WTC11 (cell line): ENCODE measurements at regions not wholly inside any gene's neighbourhood (a gene's known extent, or its start where the extent isn't known, plus 50 kb on each side); places are given as distances from the start of the nearest gene placed in this dataset.

ENCODE experiments used
- ATAC-seq: fragments of 200-7000 bp; cut with Tn5 transposase; 2 replicates; pipeline ENCODE4 v1.10.0; 2021; ENCODE audit warnings: mild to moderate bottlenecking, moderate library complexity
- CTCF ChIA-PET: fragments of 300-600 bp; sonication (Branson Sonifier 250); formaldehyde crosslinking; loops from one replicate; lab custom pipeline; 2021; ENCODE audit warnings: antibody characterized with exemption; lab: Charles Lee
- POLR2A ChIA-PET: fragments of 350-600 bp; sonication (Branson Sonifier 250); formaldehyde crosslinking; loops from one replicate; lab custom pipeline; 2021; ENCODE audit warnings: antibody characterized with exemption; lab: Charles Lee
- DNase-seq: peaks from one replicate; pipeline ENCODE4 v3.0.0; 2021; ENCODE audit warnings: low spot score
- H3K27ac Mint-ChIP-seq: 2 replicates; pipeline ENCODE4 v1.8.0; 2021; ENCODE audit warnings: mixed read lengths
- H3K27me3 Mint-ChIP-seq: 2 replicates; pipeline ENCODE4 v1.8.0; 2021; ENCODE audit warnings: low read depth, mild to moderate bottlenecking, moderate library complexity, mixed read lengths
- H3K36me3 Mint-ChIP-seq: 2 replicates; pipeline ENCODE4 v1.8.0; 2021; ENCODE audit warnings: mixed read lengths
- H3K4me1 Mint-ChIP-seq: 2 replicates; pipeline ENCODE4 v1.8.0; 2022; ENCODE audit warnings: mixed read lengths
- H3K4me3 Mint-ChIP-seq: 2 replicates; pipeline ENCODE4 v1.8.0; 2021; ENCODE audit warnings: mild to moderate bottlenecking, moderate library complexity, mixed read lengths
- H3K9me3 Mint-ChIP-seq: 2 replicates; pipeline ENCODE4 v1.8.0; 2021; ENCODE audit warnings: mixed read lengths
- ATF1 ChIP-seq: sonication (generic); formaldehyde crosslinking; IDR thresholded peaks from 2 replicates; pipeline ENCODE4 v1.8.1; 2023; ENCODE audit warnings: mild to moderate bottlenecking, moderate library complexity, missing genetic modification reagents
- CREB1 ChIP-seq: sonication (generic); formaldehyde crosslinking; IDR thresholded peaks from 2 replicates; pipeline ENCODE4 v1.8.0; 2023; ENCODE audit warnings: mild to moderate bottlenecking, missing genetic modification reagents
- CREM ChIP-seq: sonication (generic); formaldehyde crosslinking; IDR thresholded peaks from 2 replicates; pipeline ENCODE4 v1.8.1; 2022; ENCODE audit warnings: mild to moderate bottlenecking, missing genetic modification reagents, moderate library complexity
- ETV6 ChIP-seq: sonication (generic); formaldehyde crosslinking; IDR thresholded peaks from 2 replicates; pipeline ENCODE4 v1.8.1; 2022; ENCODE audit warnings: mild to moderate bottlenecking, missing genetic modification reagents
- FOXP1 ChIP-seq: sonication (generic); formaldehyde crosslinking; IDR thresholded peaks from 2 replicates; pipeline ENCODE4 v1.8.0; 2022; ENCODE audit warnings: missing genetic modification reagents, mild to moderate bottlenecking, moderate library complexity, borderline replicate concordance
- JUN ChIP-seq: sonication (generic); formaldehyde crosslinking; IDR thresholded peaks from 2 replicates; pipeline ENCODE4 v1.8.0; 2023; ENCODE audit warnings: mild to moderate bottlenecking, missing genetic modification reagents
- MYBL2 ChIP-seq: sonication (generic); formaldehyde crosslinking; IDR thresholded peaks from 2 replicates; pipeline ENCODE4 v1.8.1; 2023; ENCODE audit warnings: mild to moderate bottlenecking, moderate library complexity, missing genetic modification reagents
- OVOL2 ChIP-seq: fragments of 250-450 bp; sonication (Bioruptor Pico); IDR thresholded peaks from 2 replicates; pipeline ENCODE4 v1.9.0; 2021; ENCODE audit warnings: mild to moderate bottlenecking, borderline replicate concordance
- SMAD4 ChIP-seq: sonication (generic); formaldehyde crosslinking; IDR thresholded peaks from 2 replicates; pipeline ENCODE4 v1.8.0; 2022; ENCODE audit warnings: mild to moderate bottlenecking, missing genetic modification reagents
- TEAD1 ChIP-seq: sonication (generic); formaldehyde crosslinking; IDR thresholded peaks from 2 replicates; pipeline ENCODE4 v1.8.0; 2022; ENCODE audit warnings: mild to moderate bottlenecking, missing genetic modification reagents
- ZNF138 ChIP-seq: sonication (generic); formaldehyde crosslinking; conservative IDR thresholded peaks from 2 replicates; pipeline ENCODE4 v1.8.1; 2022; ENCODE audit warnings: mild to moderate bottlenecking, moderate library complexity, missing genetic modification reagents
- ZNF232 ChIP-seq: sonication (generic); formaldehyde crosslinking; IDR thresholded peaks from 2 replicates; pipeline ENCODE4 v1.8.0; 2022; ENCODE audit warnings: mild to moderate bottlenecking, missing genetic modification reagents
- ZNF317 ChIP-seq: sonication (generic); formaldehyde crosslinking; IDR thresholded peaks from 2 replicates; pipeline ENCODE4 v1.8.1; 2023; ENCODE audit warnings: low read depth, mild to moderate bottlenecking, moderate library complexity, missing genetic modification reagents, borderline replicate concordance
- ZNF423 ChIP-seq: fragments of 250-450 bp; sonication (Bioruptor Pico); IDR thresholded peaks from 2 replicates; pipeline ENCODE4 v2.1.2; 2022; ENCODE audit warnings: mild to moderate bottlenecking, moderate library complexity
- TF ChIP-seq, protein P1 (sequence below): fragments of 250-450 bp; sonication (Bioruptor Pico); IDR thresholded peaks from 2 replicates; pipeline ENCODE4 v1.9.0; 2021; ENCODE audit warnings: mild to moderate bottlenecking
- TF ChIP-seq, protein P2 (sequence below): sonication (generic); formaldehyde crosslinking; IDR thresholded peaks from 2 replicates; pipeline ENCODE4 v1.8.1; 2022; ENCODE audit warnings: missing genetic modification reagents, borderline replicate concordance
- TF ChIP-seq, protein P3 (sequence below): sonication (generic); formaldehyde crosslinking; IDR thresholded peaks from 2 replicates; pipeline ENCODE4 v1.8.0; 2022; ENCODE audit warnings: missing genetic modification reagents
- TF ChIP-seq, protein P4 (sequence below): sonication (generic); formaldehyde crosslinking; IDR thresholded peaks from 2 replicates; pipeline ENCODE4 v1.8.1; 2023; ENCODE audit warnings: mild to moderate bottlenecking, missing genetic modification reagents
- TF ChIP-seq, protein P5 (sequence below): sonication (generic); formaldehyde crosslinking; IDR thresholded peaks from 2 replicates; pipeline ENCODE4 v1.8.1; 2022; ENCODE audit warnings: mild to moderate bottlenecking, moderate library complexity, missing genetic modification reagents
- TF ChIP-seq, protein P6 (sequence below): fragments of 250-450 bp; sonication (Bioruptor Pico); IDR thresholded peaks from 2 replicates; pipeline ENCODE4 v1.8.0; 2021; ENCODE audit warnings: mild to moderate bottlenecking
- TF ChIP-seq, protein P7 (sequence below): sonication (generic); formaldehyde crosslinking; conservative IDR thresholded peaks from 2 replicates; pipeline ENCODE4 v1.8.1; 2022; ENCODE audit warnings: mild to moderate bottlenecking, missing genetic modification reagents
- TF ChIP-seq, protein P8 (sequence below): sonication (generic); formaldehyde crosslinking; IDR thresholded peaks from 2 replicates; pipeline ENCODE4 v1.8.0; 2022; ENCODE audit warnings: mild to moderate bottlenecking, missing genetic modification reagents

DNA sequence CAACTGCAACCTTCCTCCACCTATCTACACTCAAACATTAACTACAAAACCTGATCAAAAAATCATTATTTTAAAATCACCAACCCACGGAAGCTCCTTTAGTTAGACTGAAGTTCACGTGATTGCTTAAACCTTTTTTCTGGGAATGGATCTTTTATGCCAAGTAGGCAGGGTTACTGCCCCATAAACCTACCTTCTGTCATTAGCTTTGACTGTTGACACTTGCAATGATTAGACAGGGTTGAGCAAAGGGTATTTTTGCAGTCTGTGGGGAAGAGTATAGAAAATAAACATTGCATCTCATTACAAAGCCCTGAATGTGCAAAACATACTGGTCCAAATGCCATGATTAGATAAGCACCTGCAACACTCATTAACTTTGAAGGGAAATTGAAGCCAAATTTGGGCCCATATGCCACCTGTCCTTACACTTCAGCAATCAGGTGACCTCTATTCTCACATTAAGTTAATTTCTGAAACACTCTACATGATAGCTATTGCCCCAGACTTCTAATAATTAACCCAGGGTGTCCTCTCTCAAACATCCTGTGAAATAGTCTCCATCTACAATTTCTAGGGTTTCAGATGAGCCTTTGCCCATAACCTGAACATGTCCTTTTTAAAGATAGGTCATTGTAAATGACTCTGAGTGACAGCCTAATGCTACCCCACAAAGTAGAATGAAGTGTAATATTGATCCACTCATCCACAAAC lies 156.0 kb upstream of the PLEKHG7 start:
- Mint-ChIP-seq H3K27ac (no peak overlapping the region), H3K9me3 (peaks cover 9% of the 10 kb centered on the region; the same call in 1 of the 2 replicates), H3K4me3 (no peak overlapping the region), H3K36me3 (peaks cover 2% of the 10 kb centered on the region; the same call in 1 of the 2 replicates), H3K4me1 (peaks cover 23% of the 10 kb centered on the region), H3K27me3 (no peaks in the 10 kb centered on the region)
- TF ChIP-seq, protein P1, sequence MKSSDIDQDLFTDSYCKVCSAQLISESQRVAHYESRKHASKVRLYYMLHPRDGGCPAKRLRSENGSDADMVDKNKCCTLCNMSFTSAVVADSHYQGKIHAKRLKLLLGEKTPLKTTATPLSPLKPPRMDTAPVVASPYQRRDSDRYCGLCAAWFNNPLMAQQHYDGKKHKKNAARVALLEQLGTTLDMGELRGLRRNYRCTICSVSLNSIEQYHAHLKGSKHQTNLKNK: no peak
- TF ChIP-seq ATF1 (CRISPR knock-in tag) (no peak), TEAD1 (CRISPR knock-in tag) (no peak), SMAD4 (no peak), ZNF138 (no peak), JUN (CRISPR knock-in tag) (no peak), ZNF232 (CRISPR knock-in tag) (no peak), ZNF317 (no peak), MYBL2 (no peak), FOXP1 (CRISPR knock-in tag) (no peak), ZNF423 (CRISPR knock-in tag) (no peak)
- TF ChIP-seq, protein P2, sequence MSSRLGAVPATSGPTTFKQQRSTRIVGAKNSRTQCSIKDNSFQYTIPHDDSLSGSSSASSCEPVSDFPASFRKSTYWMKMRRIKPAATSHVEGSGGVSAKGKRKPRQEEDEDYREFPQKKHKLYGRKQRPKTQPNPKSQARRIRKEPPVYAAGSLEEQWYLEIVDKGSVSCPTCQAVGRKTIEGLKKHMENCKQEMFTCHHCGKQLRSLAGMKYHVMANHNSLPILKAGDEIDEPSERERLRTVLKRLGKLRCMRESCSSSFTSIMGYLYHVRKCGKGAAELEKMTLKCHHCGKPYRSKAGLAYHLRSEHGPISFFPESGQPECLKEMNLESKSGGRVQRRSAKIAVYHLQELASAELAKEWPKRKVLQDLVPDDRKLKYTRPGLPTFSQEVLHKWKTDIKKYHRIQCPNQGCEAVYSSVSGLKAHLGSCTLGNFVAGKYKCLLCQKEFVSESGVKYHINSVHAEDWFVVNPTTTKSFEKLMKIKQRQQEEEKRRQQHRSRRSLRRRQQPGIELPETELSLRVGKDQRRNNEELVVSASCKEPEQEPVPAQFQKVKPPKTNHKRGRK (CRISPR knock-in tag): no peak
- ATAC-seq (no peak), DNase-seq (no peak)
- ChIA-PET CTCF (no interaction called here), POLR2A (no interaction called here)

DNA sequence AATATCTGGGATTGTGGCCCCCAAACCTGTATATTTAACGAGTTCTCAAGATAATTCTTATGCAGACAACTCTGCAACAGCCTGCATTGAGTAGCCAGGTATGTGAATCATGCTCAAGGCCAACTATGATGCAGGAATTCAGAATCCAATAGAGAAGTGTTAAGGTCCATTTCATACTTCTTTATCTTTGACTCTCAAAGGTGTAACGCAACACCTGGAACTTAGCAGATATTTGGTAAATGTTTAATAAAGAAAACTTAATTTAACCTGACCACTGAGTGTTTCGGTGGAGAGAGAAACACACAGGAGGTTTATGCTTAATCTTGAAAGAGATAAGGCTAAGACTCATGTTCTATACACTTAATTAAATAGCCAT lies 156.5 kb upstream of the PLEKHG7 start:
- DNase-seq (no peak), ATAC-seq (no peak)
- Mint-ChIP-seq H3K27ac (no peak overlapping the region), H3K9me3 (peaks cover 9% of the 10 kb centered on the region; the same call in 1 of the 2 replicates), H3K36me3 (peaks cover 2% of the 10 kb centered on the region; the same call in 1 of the 2 replicates), H3K27me3 (no peaks in the 10 kb centered on the region), H3K4me3 (no peak overlapping the region), H3K4me1 (peaks cover 23% of the 10 kb centered on the region)
- POLR2A ChIA-PET: no interaction called here
- CTCF ChIA-PET: no interaction called here
- no peak for TF ChIP-seq JUN (CRISPR knock-in tag)
- TF ChIP-seq, protein P3, sequence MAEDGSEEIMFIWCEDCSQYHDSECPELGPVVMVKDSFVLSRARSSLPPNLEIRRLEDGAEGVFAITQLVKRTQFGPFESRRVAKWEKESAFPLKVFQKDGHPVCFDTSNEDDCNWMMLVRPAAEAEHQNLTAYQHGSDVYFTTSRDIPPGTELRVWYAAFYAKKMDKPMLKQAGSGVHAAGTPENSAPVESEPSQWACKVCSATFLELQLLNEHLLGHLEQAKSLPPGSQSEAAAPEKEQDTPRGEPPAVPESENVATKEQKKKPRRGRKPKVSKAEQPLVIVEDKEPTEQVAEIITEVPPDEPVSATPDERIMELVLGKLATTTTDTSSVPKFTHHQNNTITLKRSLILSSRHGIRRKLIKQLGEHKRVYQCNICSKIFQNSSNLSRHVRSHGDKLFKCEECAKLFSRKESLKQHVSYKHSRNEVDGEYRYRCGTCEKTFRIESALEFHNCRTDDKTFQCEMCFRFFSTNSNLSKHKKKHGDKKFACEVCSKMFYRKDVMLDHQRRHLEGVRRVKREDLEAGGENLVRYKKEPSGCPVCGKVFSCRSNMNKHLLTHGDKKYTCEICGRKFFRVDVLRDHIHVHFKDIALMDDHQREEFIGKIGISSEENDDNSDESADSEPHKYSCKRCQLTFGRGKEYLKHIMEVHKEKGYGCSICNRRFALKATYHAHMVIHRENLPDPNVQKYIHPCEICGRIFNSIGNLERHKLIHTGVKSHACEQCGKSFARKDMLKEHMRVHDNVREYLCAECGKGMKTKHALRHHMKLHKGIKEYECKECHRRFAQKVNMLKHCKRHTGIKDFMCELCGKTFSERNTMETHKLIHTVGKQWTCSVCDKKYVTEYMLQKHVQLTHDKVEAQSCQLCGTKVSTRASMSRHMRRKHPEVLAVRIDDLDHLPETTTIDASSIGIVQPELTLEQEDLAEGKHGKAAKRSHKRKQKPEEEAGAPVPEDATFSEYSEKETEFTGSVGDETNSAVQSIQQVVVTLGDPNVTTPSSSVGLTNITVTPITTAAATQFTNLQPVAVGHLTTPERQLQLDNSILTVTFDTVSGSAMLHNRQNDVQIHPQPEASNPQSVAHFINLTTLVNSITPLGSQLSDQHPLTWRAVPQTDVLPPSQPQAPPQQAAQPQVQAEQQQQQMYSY (CRISPR knock-in tag): no peak
- TF ChIP-seq ZNF232 (CRISPR knock-in tag): no peak
- TF ChIP-seq, protein P4, sequence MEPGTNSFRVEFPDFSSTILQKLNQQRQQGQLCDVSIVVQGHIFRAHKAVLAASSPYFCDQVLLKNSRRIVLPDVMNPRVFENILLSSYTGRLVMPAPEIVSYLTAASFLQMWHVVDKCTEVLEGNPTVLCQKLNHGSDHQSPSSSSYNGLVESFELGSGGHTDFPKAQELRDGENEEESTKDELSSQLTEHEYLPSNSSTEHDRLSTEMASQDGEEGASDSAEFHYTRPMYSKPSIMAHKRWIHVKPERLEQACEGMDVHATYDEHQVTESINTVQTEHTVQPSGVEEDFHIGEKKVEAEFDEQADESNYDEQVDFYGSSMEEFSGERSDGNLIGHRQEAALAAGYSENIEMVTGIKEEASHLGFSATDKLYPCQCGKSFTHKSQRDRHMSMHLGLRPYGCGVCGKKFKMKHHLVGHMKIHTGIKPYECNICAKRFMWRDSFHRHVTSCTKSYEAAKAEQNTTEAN (CRISPR knock-in tag): no peak
- TF ChIP-seq CREB1: no peak
- TF ChIP-seq, protein P5, sequence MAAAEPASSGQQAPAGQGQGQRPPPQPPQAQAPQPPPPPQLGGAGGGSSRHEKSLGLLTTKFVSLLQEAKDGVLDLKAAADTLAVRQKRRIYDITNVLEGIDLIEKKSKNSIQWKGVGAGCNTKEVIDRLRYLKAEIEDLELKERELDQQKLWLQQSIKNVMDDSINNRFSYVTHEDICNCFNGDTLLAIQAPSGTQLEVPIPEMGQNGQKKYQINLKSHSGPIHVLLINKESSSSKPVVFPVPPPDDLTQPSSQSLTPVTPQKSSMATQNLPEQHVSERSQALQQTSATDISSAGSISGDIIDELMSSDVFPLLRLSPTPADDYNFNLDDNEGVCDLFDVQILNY (CRISPR knock-in tag): no peak
- TF ChIP-seq, protein P6, sequence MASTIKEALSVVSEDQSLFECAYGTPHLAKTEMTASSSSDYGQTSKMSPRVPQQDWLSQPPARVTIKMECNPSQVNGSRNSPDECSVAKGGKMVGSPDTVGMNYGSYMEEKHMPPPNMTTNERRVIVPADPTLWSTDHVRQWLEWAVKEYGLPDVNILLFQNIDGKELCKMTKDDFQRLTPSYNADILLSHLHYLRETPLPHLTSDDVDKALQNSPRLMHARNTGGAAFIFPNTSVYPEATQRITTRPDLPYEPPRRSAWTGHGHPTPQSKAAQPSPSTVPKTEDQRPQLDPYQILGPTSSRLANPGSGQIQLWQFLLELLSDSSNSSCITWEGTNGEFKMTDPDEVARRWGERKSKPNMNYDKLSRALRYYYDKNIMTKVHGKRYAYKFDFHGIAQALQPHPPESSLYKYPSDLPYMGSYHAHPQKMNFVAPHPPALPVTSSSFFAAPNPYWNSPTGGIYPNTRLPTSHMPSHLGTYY (CRISPR knock-in tag): no peak
- TF ChIP-seq ETV6 (CRISPR knock-in tag): no peak
- TF ChIP-seq, protein P7, sequence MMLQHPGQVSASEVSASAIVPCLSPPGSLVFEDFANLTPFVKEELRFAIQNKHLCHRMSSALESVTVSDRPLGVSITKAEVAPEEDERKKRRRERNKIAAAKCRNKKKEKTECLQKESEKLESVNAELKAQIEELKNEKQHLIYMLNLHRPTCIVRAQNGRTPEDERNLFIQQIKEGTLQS (CRISPR knock-in tag): no peak
- TF ChIP-seq OVOL2: no peak
- TF ChIP-seq, protein P8, sequence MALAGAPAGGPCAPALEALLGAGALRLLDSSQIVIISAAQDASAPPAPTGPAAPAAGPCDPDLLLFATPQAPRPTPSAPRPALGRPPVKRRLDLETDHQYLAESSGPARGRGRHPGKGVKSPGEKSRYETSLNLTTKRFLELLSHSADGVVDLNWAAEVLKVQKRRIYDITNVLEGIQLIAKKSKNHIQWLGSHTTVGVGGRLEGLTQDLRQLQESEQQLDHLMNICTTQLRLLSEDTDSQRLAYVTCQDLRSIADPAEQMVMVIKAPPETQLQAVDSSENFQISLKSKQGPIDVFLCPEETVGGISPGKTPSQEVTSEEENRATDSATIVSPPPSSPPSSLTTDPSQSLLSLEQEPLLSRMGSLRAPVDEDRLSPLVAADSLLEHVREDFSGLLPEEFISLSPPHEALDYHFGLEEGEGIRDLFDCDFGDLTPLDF (CRISPR knock-in tag): no peak
- no peak for TF ChIP-seq CREM (CRISPR knock-in tag)
- no peak for TF ChIP-seq ZNF317
